GM19463 (cell line): ENCODE measurements at regions not wholly inside any gene's neighbourhood (a gene's known extent, or its start where the extent isn't known, plus 50 kb on each side); places are given as distances from the start of the nearest gene placed in this dataset.
A peak's percentile ranks its signal among the peaks of the same experiment; 100 is the strongest.
"Not testable (repeated sequence)": the region's sequence is repeated elsewhere in the genome, so short reads cannot be mapped to it uniquely, and the experiment has no call there.

Experiments used
- ATAC-seq: cut with Tn5 transposase; IDR thresholded peaks from one replicate; pipeline ENCODE4 v1.9.1; 2021; ENCODE audit warnings: mild to moderate bottlenecking, moderate library complexity; ENCODE audit not compliant: unreplicated experiment

DNA sequence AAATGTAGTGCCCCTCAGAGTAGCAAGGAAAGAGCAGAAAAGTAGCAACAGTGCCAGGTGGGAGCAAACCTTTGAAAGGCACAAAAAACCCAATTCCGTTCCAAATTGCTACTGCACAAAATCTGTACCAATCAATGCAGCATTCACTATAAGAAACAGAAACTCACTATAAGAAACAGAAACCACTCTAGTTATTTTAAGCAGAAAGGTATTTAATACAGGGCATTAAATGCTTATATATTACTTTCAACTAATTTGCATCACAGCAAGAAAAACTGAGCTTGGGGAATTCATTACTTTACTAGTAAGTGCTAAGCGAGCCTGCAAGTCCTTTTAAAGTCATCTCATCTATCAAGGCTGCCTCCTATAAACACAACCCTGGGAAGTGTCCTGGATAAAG, 116.5 kb upstream of the OLIG3 start:
- ATAC-seq, result peak; percentile 57

DNA sequence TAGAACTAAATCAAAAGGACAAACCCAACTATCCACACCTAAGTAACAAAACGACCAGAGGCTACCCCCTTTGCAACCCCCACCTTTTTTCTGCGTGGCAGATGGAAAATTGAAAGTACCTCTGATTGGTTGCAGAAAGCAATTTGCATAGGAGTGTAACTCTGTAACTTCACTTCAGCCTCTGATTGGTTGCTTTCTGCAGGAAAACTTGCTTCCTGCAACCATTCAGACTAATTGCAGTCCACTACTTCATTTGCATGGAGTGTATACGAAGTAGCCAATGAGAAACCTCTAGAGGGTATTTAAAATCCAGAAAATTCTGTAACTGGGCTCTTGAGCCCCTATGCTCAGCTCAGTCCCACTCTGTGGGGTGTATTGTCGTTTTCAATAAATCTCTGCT, 129.1 kb upstream of the OLIG3 start:
- no peak for ATAC-seq

DNA sequence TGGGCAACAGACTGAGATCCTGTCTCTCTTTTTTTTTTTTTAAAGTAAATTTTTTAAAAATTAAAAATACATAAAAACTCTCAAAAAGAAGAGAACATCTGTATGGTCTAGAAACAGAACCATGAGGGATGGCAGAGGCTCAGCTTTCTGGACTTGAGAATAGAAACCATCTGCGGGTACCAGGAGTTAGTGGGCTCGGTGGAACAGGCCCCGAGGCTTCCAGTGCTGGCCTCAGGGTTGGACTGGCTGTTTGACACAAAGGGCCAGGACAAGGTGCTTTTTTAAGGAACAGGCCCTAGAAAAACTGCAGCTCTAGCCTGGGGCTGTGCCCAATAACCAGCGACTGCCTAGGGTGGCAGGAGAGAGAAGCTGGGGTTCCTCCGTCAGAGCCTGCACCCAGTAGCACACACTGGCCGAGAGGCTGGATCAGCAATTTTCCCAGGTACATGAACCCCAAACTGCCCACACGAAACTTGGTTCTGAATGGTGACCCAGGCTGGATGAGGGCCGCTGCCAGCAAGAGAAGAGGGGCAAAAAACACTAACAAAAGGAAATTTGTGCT, 131.0 kb upstream of the OLIG3 start:
- no peak for ATAC-seq

DNA sequence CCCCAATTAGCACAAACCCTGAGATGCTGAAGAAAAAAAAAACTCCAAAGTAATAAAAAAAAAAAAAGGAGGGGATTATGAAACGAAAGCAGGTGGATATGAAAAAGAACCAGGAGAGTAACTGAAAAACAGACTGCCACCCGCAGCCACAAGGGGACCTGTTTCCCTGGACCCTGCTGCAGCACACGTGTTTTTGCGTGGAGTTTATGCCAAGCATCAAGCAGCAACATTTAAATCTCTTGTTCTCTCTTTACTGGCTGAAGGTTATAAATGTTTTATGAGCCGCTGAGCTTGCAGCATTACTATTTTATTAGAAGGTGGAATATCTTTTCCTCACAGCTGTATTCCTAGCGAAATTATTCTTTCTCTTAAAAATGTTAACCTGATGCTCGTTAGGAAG, 131.6 kb upstream of the OLIG3 start:
- ATAC-seq, result no peak

DNA sequence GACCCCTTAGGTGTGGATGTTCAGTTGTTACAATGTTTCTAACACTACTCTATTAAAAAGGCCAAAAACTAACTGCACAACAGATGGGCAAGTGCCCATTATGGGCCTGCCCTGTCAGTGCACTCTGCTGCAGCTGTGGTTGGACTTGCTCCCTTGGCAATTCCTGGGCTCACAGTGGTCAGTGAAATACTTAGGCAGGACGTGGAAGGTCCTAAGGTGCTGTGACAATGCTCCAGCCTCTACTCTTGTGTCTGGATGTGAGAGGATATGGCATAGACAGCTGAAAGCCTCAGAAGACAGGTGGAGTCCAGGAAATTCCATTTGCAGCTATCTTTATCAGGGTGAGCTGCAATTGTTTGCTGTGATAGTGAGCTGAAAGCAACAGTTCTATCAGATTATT, 136.5 kb upstream of the OLIG3 start:
- no peak for ATAC-seq

DNA sequence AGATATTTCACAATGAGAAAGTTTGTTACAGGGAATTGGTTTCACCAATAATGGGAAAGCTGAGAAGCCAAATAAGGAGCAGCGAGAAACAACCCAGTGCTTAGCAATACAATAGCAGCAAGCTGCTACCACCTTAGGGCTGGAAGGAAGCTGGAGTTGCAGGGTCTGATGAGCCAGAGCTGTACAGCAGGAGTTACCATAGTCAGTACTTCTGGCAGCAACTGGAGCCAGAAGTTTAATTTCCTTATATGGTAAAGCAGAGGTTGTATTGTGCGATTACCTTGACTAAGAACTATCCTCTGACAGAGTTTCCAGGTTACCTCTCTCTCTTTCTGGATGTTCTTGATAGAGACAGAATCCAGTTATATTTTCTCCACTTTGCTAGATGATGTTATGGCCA, 137.1 kb upstream of the OLIG3 start:
- ATAC-seq, result peak; percentile 53

DNA sequence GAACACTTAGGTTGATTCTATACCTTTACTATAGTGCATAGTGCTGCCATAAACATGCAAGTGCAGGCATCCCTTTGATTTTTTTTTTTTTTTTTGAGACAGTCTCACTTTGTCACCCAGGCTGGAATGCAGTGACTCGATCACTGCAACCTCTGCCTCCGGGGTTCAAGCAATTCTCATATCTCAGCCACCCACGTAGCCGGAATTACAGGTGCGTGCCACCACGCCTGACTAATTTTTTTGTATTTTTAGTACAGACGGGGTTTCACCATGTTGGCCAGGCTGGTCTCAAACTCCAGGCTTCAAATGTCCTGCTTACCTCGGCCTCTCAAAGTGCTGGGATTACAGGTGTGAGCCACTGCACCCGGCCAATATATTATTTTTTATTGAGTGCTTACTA, 140.0 kb upstream of the OLIG3 start:
- peak; percentile 43 for ATAC-seq

DNA sequence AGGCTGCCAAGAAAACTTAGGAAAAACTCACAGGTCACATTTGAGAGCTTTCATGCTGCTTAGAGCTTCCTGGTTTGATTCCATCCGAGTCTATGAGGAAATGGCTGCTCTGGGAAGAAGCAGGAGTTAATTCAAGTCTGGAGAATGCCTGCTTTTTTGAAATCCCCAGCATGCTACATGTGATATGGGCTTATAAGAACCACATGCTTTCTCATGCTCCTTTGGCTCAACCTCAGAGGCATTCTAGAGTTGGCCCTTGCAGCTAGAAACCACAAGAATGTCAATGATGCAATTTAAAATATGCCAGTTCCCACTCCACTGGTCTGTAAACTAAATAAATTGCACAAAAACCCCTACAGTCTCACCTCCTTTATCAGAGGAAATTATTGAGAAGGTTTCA, 142.9 kb upstream of the OLIG3 start:
- ATAC-seq, result no peak

DNA sequence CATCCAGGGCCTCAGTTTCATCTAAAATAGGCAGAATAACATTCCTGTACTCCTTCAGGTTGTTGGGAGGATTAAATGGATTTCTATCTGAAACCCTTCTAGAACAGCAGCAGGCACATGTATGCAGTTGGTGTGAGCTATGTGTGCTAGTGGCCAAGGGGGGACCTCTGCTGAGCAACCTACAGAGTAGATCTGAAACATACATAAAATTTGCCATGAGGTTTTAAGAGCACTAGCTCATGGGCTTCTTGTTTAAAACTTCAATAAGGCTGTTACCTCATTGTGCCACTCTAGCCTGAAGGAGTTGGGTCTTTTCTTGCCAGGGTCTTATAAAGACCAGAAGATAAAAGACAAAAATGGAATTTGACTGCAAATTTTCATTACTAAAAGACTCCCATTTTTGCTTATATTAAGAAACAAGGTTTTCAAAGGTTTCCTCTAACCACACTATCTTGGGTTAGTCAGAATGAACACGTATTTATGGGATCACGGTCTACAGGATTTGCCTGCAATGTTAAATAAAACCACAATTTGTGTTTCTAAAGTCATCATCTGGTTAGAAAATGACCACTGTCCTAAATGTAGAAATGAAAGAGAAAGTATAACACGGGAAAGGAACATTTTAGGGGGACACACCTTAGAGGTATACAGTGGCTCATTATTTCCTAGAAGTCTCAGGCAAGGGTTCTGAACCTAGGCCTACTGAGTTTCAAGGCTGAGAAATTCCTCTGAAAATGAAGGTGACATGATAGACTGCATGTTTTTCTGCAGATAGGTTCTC, 144.9 kb upstream of the OLIG3 start:
- ATAC-seq, result peak; percentile 46

DNA sequence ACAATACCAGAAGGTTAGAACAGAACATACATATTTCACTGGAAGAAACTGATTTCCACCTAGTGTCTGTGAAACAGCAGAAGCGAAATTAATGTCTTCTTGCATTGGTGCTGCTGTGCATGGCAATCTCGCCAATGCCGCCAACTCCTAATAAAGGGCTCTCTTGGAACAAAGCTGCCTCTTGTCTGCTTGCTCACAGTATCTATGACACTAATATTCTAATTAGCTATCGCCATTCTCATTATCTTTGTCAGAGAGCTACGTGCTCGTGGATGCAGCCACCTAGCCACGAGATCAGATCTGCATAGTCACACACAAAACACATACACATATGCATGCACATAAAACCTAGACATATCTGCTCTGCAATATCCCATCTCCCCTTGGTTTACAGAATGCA, 145.9 kb upstream of the OLIG3 start:
- no peak for ATAC-seq

DNA sequence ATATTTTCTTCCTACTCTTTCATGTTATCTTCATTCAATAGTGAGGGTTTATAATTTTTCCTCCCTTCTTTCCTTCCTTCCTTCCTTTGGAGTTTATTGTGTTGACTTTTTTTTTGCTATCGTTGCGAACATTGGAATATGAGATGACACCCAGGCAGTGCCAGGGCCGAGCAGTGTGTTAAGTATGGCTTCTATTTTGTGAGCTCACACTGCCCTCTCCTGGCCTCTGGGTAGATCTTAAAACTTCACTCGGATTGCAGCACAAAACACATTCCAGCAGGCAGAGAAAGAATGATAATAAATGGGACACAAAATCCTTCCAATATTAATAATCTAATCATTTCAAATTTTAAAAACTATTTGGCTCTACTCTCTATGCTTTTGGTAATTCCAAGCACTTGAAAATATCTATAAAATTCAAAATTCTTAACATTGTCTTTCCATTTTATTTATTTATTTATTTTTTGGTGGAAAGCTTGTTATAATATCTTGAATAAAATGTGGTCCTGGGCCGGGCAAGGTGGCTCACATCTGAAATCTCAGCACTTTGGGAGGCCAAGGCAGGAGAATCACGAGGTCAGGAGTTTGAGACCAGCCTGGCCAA, 147.4 kb upstream of the OLIG3 start:
- ATAC-seq, result peak; percentile 65

DNA sequence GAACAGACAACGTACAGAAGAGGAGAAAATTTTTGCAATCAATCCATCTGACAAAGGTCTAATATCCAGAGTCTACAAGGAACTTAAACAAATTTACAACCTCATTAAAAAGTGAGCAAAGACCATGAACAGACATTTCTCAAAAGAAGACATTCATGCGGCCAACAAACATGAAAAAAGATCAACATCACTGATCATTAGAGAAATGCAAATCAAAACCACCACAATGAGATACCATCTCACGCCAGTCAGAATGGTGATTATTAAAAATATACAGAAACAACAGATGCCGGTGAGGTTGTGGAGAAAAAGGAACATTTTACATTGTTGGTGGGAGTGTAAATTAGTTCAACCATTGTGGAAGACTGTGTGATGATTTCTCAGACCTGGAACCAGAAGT, 149.0 kb upstream of the OLIG3 start:
- ATAC-seq, result not testable (repeated sequence)

DNA sequence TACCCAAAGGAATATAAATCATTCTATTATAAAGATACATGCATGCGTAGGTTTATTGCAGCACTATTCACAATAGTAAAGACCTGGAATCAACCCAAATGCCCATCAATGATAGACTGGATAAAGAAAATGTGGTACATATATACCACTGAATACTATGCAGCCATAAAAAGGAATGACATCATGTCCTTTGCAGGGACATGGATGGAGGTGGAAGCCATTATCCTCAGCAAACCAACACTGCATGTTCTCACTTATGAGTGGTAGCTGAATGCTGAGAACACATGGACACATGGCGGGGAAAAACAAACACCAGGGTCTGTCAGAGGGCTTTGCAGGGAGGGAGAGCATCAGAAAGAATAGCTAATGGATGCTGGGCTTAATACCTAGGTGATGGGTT, 149.4 kb upstream of the OLIG3 start:
- ATAC-seq, result not testable (repeated sequence)

DNA sequence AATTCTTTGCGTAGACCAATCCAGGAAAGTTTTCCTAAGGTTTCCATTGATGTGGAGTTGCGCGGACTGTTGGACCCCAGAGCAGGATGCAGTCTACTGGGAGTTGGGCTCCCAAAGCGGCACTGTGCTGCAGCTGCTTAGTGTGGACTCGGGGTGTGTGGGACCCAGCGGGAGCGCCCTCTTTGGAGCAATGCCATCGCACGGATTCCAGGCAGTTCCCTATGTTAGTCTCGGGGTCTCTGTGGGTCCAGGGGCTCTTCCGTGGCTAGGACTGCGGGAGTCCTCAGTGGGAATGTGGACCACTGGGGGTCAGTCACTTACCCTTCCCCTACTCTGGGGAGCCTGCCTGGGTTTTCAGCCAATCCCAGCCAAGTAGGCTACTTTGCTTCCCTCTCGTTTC, 151.7 kb upstream of the OLIG3 start:
- no peak for ATAC-seq

DNA sequence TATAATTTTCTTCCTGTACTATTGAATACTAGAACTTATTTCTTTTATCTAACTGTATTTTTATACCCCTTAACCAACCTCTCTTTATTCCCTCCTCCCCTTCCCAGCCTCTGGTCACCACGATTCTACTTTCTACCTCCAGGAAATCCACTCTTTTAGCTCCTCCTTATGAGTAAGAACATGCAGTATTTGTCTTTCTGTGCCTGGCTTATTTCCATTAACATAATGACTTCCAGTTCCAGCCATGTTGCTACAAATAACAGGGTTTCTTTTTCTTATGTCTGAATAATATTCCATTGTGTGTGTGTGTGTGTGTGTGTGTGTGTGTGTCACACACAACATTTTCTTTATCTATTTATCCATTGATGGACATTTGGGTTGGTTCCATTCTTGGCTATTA, 152.3 kb upstream of the OLIG3 start:
- ATAC-seq, result no peak

DNA sequence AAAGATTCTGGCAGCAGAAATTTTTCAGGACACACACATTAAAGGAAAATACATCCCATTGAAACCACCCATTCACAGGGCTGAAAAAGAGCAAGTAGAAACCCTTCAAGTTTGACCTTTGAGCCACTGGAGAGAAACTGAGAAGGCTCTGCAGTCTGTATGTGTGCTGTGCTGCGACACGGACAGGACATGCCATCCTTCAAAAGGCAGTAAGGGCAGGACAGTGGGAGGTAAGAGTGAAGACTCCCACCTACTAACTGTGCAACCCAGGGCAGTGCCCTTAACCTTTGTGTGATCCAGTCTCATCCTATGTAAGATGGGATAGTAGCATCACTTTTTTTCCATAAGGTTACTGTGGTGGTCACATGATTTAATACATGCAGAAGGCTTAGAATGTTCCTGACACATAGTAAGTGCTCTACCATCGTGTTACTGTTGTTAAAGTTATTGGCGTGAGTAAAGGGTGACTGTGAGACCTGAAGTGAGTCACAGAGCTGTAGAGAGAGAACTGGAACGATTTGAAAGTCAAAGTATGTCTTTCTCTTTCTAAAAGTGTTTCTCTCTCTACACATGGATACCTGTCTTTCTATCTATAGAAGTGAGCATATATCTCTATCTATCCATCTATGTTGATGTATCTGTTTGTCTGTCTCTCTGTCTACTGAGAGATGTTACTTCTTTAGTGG, 153.7 kb upstream of the OLIG3 start:
- peak; percentile 67 for ATAC-seq

DNA sequence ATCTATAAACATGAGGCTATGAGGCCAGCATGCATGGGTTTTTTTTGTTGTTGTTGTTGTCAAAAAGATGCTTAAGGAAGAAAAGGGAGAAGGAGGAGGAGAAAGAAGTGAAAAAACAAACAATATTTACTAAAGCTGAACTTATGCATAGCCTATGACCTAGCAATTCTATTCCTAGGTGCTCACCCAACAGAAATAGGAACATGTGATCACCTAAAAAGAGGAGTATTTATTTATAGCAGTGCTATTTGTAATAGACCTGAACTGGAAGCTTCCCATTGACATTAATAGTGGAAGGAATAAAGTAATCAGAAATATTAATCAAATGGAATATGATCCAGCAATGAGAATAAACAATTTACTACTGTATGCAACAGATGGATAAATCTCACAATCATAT, 156.5 kb upstream of the OLIG3 start:
- no peak for ATAC-seq

DNA sequence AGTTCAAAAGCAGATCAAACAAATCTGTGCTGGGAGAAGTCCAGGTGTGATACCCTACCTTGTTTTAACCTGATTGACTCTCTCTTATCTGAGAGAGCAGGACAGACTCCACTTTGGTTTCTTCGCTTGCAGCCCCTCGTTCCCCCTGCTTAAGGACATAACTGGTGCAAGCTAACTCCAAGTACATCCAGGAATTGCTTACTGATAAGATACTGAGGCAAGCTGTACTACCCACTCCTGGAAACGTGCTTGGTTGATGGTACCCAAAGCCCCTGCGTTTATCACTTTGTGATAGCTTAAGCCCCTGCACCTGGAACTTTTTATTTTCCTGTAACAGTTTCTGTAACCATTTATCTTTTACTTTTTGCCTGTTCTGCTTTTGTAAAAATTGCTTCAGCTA, 157.0 kb upstream of the OLIG3 start:
- no peak for ATAC-seq

DNA sequence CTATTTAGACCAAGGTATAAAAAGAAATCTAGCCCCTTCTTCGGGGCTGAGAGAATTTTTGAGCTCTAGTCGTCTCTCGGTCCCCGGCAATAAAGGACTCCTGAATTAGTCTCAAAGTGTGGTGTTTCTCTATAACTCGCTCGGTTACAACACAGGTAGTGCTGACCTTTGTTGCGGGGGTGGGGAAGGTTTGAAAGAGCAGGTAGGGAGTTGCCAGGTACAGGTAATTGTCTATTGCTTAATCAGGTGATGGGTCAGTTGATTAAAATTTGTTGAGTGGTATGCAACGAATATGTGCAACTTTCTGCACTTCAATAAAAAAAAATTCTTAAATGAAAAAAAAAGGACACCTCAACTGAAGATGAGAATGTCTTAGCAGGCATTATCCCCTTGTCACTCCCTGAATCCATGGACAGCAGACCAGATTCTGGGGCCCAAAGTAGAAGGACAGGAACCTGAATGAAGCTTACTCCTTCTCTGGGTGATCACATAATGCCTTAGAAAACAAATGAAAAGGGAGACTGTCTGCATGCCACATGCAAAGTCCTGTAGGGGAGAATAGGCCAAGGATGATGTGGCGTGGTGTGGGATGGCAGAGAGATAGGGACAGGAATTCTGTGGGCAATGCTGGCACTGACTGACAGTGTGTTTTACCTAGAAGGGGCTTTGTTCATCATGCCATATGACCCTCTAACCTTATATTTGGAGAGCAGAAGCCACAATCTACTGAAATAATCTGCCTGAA, 157.6 kb upstream of the OLIG3 start:
- ATAC-seq, result no peak

DNA sequence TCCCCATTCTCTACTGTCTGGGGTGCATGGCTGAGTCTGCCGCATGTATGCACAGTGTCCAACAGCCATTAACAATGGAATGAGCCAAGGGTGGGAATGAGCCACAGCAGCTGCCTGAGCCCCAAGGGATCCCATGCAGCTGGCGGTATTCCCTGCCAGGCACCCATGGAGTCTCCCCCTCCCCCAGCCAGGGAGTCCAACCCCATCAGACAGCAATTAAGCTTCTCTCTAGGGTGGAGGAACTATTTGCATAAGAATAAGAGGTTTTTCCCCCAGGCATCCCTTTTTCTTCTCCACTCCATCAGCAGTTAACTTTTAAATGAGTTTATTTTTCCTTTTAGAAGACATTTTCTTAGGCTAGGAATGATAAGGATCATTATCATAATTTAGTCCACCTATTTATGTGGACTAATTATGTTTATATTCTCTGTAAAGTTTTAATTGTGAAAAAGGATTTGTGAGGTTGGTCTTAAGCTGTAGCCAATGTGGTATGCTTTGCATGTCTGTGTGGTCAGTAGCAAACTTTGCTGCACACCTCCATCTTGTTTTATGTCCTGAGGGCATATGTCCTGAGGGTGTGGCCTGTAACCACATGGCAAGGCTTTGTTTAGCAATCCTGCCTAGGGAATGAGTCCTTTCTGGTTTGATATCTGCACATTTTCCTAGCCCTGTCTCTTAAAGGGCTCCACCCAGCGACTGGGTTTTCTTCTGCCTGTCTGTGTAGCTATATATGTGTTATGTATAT, 158.9 kb upstream of the OLIG3 start:
- ATAC-seq, result no peak

DNA sequence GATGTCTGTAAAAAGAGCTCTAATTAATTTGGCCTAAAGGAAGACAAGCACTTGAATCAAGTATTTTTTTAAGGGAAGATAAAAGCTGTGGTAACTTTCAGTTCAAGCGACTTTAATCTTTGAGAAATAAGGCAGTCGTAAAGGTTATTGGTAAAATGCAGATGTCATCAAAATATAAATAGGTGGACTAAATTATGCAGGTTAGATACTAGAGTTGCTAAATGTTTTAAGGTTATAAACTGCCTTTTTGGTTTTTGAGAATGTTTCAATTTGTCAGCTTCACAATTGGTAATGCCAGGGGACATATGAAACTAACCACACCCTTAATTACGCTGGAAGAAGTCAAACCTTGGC, 159.5 kb upstream of the OLIG3 start:
- no peak for ATAC-seq
